Hematopoietic multipotent progenitor cell treated with erythropoietin and hydrocortisone succinate and interleukin-3 and kit ligand, for 17 days (in vitro differentiated cells): ENCODE measurements at regions not wholly inside any gene's neighbourhood (a gene's known extent, or its start where the extent isn't known, plus 50 kb on each side); places are given as distances from the start of the nearest gene placed in this dataset.
"Not testable (repeated sequence)": the region's sequence is repeated elsewhere in the genome, so short reads cannot be mapped to it uniquely, and the experiment has no call there.

Source experiments
- DNase-seq: peaks from one replicate; pipeline ENCODE4 v3.0.0-alpha.2; 2015; ENCODE audit warnings: low spot score

- no peak for DNase-seq
Observed at GRCh38 chr4:186814535-186815070, 90.9 kb upstream of the FAT1 start.

GRCh38 chr4:186819342-186820086 is 95.9 kb upstream of the FAT1 start:
- no peak for DNase-seq

- no peak for DNase-seq
Observed at GRCh38 chr4:186820391-186820891, 96.8 kb upstream of the FAT1 start.

- no peak for DNase-seq
Observed at GRCh38 chr4:186823989-186824388, 100.3 kb upstream of the FAT1 start.

- DNase-seq, result no peak
Observed at GRCh38 chr4:186825069-186825468, 101.4 kb upstream of the FAT1 start.

GRCh38 chr4:186826006-186826405 is 102.3 kb upstream of the FAT1 start:
- no peak for DNase-seq

- DNase-seq, result no peak
Observed at GRCh38 chr4:186826846-186827533, 103.3 kb upstream of the FAT1 start.

- no peak for DNase-seq
Observed at GRCh38 chr4:186827534-186827897, 103.9 kb upstream of the FAT1 start.

GRCh38 chr4:186829097-186829496 is 105.4 kb upstream of the FAT1 start:
- no peak for DNase-seq

GRCh38 chr4:186829740-186830449 is 106.2 kb upstream of the FAT1 start:
- no peak for DNase-seq

GRCh38 chr4:186831574-186831973 is 107.9 kb upstream of the FAT1 start:
- no peak for DNase-seq

GRCh38 chr4:186832906-186833305 is 109.2 kb upstream of the FAT1 start:
- no peak for DNase-seq

- DNase-seq, result not testable (repeated sequence)
Observed at GRCh38 chr4:186837463-186837862, 113.8 kb upstream of the FAT1 start.

GRCh38 chr4:186838295-186838694 is 114.6 kb upstream of the FAT1 start:
- no peak for DNase-seq

- no peak for DNase-seq
Observed at GRCh38 chr4:186839122-186840037, 115.7 kb upstream of the FAT1 start.

- no peak for DNase-seq
Observed at GRCh38 chr4:186840222-186840701, 116.6 kb upstream of the FAT1 start.

- DNase-seq, result no peak
Observed at GRCh38 chr4:186840771-186841301, 117.2 kb upstream of the FAT1 start.

GRCh38 chr4:186844059-186844681 is 120.5 kb upstream of the FAT1 start:
- DNase-seq, result no peak

GRCh38 chr4:186845137-186845842 is 121.6 kb upstream of the FAT1 start:
- DNase-seq, result no peak

GRCh38 chr4:186846426-186846825 is 122.8 kb upstream of the FAT1 start:
- no peak for DNase-seq
